ENCODE measurements at regions not wholly inside any gene's neighbourhood (a gene's known extent, or its start where the extent isn't known, plus 50 kb on each side); places are given as distances from the start of the nearest gene placed in this dataset.

DNA sequence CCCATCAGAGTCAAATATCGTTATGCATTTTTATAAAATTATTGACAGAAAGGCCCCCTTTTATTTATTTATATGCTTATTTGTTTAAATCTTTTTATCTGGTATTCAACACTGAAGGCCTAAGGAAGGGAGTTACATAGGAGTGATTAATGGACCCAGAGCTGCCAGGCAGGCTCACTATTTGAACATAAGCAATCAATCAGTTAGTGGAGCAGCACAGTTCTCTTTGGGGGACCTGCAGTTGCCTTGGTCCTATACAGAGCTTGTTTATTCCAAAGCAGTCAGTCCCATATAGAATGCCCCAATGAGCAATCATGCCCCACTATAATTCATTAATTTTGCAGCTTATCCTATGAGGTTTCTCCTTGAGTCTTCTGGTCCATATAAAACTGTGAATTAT lies 389.4 kb upstream of the GOT2 start:
- TF ChIP-seq CTCF (conservative IDR thresholded peaks at IDR 0.05 in 1 of 2, IDR thresholded peaks at IDR 0.05 in 1 of 2; ENCODE audit: extremely low read depth in 1 of 2, insufficient read depth in 1 of 2, low read depth in 1 of 2, low read length in 2 of 2) (no peak), EZH2 (IDR thresholded peaks at IDR 0.05; ENCODE audit: borderline replicate concordance, low read length) (no peak)
